ENCODE measurements at regions not wholly inside any gene's neighbourhood (a gene's known extent, or its start where the extent isn't known, plus 50 kb on each side); places are given as distances from the start of the nearest gene placed in this dataset.

DNA sequence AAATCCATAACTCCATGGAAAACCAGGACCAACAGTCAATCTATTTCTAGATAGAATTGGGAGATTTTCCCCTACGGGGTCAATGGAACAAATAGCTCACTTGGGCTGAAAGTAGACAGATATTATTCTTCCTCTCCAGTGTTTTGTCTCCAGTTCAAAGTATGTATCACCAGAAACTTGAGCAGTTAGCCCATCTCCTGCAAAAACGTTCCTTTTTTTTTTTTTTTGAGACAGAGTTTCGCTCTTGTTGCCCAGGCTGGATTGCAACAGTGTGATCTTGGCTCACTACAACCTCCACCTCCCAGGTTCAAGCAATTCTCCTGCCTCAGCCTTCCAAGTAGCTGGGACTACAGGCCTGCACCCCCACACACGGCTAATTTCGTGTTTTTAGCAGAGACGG, 390.0 kb upstream of the AUTS2 start:
- TF ChIP-seq, protein P1, sequence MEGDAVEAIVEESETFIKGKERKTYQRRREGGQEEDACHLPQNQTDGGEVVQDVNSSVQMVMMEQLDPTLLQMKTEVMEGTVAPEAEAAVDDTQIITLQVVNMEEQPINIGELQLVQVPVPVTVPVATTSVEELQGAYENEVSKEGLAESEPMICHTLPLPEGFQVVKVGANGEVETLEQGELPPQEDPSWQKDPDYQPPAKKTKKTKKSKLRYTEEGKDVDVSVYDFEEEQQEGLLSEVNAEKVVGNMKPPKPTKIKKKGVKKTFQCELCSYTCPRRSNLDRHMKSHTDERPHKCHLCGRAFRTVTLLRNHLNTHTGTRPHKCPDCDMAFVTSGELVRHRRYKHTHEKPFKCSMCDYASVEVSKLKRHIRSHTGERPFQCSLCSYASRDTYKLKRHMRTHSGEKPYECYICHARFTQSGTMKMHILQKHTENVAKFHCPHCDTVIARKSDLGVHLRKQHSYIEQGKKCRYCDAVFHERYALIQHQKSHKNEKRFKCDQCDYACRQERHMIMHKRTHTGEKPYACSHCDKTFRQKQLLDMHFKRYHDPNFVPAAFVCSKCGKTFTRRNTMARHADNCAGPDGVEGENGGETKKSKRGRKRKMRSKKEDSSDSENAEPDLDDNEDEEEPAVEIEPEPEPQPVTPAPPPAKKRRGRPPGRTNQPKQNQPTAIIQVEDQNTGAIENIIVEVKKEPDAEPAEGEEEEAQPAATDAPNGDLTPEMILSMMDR (IDR thresholded peaks at IDR 0.05; ENCODE audit: low read depth, low read length, missing input control) = no peak
- TF ChIP-seq, protein P2, sequence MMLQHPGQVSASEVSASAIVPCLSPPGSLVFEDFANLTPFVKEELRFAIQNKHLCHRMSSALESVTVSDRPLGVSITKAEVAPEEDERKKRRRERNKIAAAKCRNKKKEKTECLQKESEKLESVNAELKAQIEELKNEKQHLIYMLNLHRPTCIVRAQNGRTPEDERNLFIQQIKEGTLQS (IDR thresholded peaks at IDR 0.05) = no peak
- TF ChIP-seq MAX (IDR thresholded peaks at IDR 0.05) = no peak
- TF ChIP-seq HNF4A (conservative IDR thresholded peaks at IDR 0.05) = no peak
- no peak for TF ChIP-seq SP1 (IDR thresholded peaks at IDR 0.05)
- no peak for TF ChIP-seq JUND (IDR thresholded peaks at IDR 0.05)
- TF ChIP-seq RAD21 (IDR thresholded peaks at IDR 0.05) = no peak
- TF ChIP-seq HNF4G (IDR thresholded peaks at IDR 0.05) = no peak
- no peak for TF ChIP-seq EGR1 (IDR thresholded peaks at IDR 0.05; ENCODE audit: low read depth in 2 of 2)
- TF ChIP-seq TAF1 (conservative IDR thresholded peaks at IDR 0.05) = no peak
- TF ChIP-seq, protein P3, sequence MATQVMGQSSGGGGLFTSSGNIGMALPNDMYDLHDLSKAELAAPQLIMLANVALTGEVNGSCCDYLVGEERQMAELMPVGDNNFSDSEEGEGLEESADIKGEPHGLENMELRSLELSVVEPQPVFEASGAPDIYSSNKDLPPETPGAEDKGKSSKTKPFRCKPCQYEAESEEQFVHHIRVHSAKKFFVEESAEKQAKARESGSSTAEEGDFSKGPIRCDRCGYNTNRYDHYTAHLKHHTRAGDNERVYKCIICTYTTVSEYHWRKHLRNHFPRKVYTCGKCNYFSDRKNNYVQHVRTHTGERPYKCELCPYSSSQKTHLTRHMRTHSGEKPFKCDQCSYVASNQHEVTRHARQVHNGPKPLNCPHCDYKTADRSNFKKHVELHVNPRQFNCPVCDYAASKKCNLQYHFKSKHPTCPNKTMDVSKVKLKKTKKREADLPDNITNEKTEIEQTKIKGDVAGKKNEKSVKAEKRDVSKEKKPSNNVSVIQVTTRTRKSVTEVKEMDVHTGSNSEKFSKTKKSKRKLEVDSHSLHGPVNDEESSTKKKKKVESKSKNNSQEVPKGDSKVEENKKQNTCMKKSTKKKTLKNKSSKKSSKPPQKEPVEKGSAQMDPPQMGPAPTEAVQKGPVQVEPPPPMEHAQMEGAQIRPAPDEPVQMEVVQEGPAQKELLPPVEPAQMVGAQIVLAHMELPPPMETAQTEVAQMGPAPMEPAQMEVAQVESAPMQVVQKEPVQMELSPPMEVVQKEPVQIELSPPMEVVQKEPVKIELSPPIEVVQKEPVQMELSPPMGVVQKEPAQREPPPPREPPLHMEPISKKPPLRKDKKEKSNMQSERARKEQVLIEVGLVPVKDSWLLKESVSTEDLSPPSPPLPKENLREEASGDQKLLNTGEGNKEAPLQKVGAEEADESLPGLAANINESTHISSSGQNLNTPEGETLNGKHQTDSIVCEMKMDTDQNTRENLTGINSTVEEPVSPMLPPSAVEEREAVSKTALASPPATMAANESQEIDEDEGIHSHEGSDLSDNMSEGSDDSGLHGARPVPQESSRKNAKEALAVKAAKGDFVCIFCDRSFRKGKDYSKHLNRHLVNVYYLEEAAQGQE (IDR thresholded peaks at IDR 0.05) = no peak
- TF ChIP-seq, protein P4, sequence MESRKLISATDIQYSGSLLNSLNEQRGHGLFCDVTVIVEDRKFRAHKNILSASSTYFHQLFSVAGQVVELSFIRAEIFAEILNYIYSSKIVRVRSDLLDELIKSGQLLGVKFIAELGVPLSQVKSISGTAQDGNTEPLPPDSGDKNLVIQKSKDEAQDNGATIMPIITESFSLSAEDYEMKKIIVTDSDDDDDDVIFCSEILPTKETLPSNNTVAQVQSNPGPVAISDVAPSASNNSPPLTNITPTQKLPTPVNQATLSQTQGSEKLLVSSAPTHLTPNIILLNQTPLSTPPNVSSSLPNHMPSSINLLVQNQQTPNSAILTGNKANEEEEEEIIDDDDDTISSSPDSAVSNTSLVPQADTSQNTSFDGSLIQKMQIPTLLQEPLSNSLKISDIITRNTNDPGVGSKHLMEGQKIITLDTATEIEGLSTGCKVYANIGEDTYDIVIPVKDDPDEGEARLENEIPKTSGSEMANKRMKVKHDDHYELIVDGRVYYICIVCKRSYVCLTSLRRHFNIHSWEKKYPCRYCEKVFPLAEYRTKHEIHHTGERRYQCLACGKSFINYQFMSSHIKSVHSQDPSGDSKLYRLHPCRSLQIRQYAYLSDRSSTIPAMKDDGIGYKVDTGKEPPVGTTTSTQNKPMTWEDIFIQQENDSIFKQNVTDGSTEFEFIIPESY (IDR thresholded peaks at IDR 0.05) = no peak
- no peak for TF ChIP-seq RXRA (IDR thresholded peaks at IDR 0.05)
- TF ChIP-seq FOXA1 (IDR thresholded peaks at IDR 0.05) = no peak
